Gastrocnemius medialis (tissue), 4 donors: ENCODE measurements at regions not wholly inside any gene's neighbourhood (a gene's known extent, or its start where the extent isn't known, plus 50 kb on each side); places are given as distances from the start of the nearest gene placed in this dataset.

Source experiments
- ATAC-seq, 2 donors: fragments of 150-250 bp; one replicate each; pipeline ENCODE4 v1.9.1; 2016
- DNase-seq, 2 donors: peaks; one replicate each; pipeline ENCODE4 v3.0.0-alpha.2; 2019
- H3K27ac ChIP-seq, 4 donors: fragments of 200-600 bp; sonication (generic); 1 replicate in 1 of 4; 2 replicates in 3 of 4; pipeline ENCODE4 v1.5.1; 2016 to 2018; ENCODE audit warnings: mild to moderate bottlenecking in 2 of 4, moderate library complexity in 1 of 4
- H3K27me3 ChIP-seq, 3 donors: fragments of 200-600 bp; sonication (generic) in 2 of 3; 1 replicate in 1 of 3; 2 replicates in 2 of 3; pipeline versions ENCODE4 v1.5.1 to v1.6.0; 2016 to 2019; ENCODE audit warnings: mild to moderate bottlenecking in 1 of 3, moderate library complexity in 1 of 3
- H3K36me3 ChIP-seq, 2 donors: fragments of 200-600 bp; sonication (generic) in 1 of 2; one replicate each; pipeline ENCODE4 v1.5.1; 2017 to 2018
- H3K4me1 ChIP-seq, 2 donors: fragments of 200-600 bp; sonication (generic) in 1 of 2; one replicate each; pipeline ENCODE4 v1.5.1; 2016 to 2017; ENCODE audit warnings: mild to moderate bottlenecking in 2 of 2
- H3K4me3 ChIP-seq, 4 donors: fragments of 200-600 bp; sonication (generic) in 3 of 4; 1 replicate in 1 of 4; 2 replicates in 3 of 4; pipeline ENCODE4 v1.5.1; 2016 to 2019; ENCODE audit warnings: mild to moderate bottlenecking in 2 of 4
- H3K9me3 ChIP-seq, 3 donors: fragments of 200-600 bp; sonication (generic) in 2 of 3; 1 replicate in 1 of 3; 2 replicates in 2 of 3; pipeline ENCODE4 v1.5.1; 2016 to 2019
- CTCF ChIP-seq, 5 experiments: fragments of 450-650 bp in 3 of 5; fragments of 200-600 bp in 2 of 5; sonication (generic) in 2 of 5; IDR thresholded peaks in 4 of 5; conservative IDR thresholded peaks in 1 of 5; 1 replicate in 4 of 5; 2 replicates in 1 of 5; pipeline ENCODE4 v1.5.1; 2016 to 2019; ENCODE audit warnings: antibody characterized with exemption in 5 of 5, mild to moderate bottlenecking in 3 of 5, moderate library complexity in 3 of 5
- POLR2A ChIP-seq, 2 donors: fragments of 450-650 bp; IDR thresholded peaks; one replicate each; pipeline ENCODE4 v1.6.1; 2017; ENCODE audit warnings: antibody characterized with exemption in 2 of 2, mild to moderate bottlenecking in 2 of 2, moderate library complexity in 2 of 2
- in situ Hi-C, 4 donors: fragments of 200-750 bp; cut with MboI; loops; one replicate each; pipeline versions ENCODE4 v1.15.0 to v1.8.0; 2017; ENCODE audit warnings: low sequenced_read_pairs in 4 of 4
- intact Hi-C: fragments of 100-400 bp; cut with DNase I; formaldehyde crosslinking; loops from one replicate; pipeline ENCODE4 v1.15.1; 2023; ENCODE audit warnings: low total_unique reads

GRCh38 chr2:116680256-116680936, 1134.1 kb upstream of the DDX18 start:
- no peaks in the 10 kb centered on the region for H3K4me1 ChIP-seq
- no peak overlapping the region for H3K4me3 ChIP-seq
- no peaks in the 10 kb centered on the region for H3K36me3 ChIP-seq
- TF ChIP-seq POLR2A (IDR thresholded peaks at IDR 0.05) (no peak), CTCF (IDR thresholded peaks at IDR 0.05 in 4 of 5, conservative IDR thresholded peaks at IDR 0.05 in 1 of 5) (no peak)
- ATAC-seq (no peak), DNase-seq (no peak)
- no peaks in the 10 kb centered on the region for H3K27me3 ChIP-seq
- H3K9me3 ChIP-seq: peaks cover 0 to 4% (median 0%) of the 10 kb centered on the region in 3 donors
- H3K27ac ChIP-seq: no peak overlapping the region
- in situ Hi-C loops: no loop called here
- intact Hi-C loops: no loop called here

- in situ Hi-C loops (no loop called here), intact Hi-C loops (no loop called here)
- peaks cover 0 to 4% (median 0%) of the 10 kb centered on the region in 3 donors for H3K9me3 ChIP-seq
- H3K4me3 ChIP-seq: no peak overlapping the region
- no peak for DNase-seq
- no peaks in the 10 kb centered on the region for H3K4me1 ChIP-seq
- H3K36me3 ChIP-seq: no peaks in the 10 kb centered on the region
- ATAC-seq: no peak
- H3K27ac ChIP-seq: no peak overlapping the region
- H3K27me3 ChIP-seq: no peaks in the 10 kb centered on the region
- TF ChIP-seq CTCF (IDR thresholded peaks at IDR 0.05 in 4 of 5, conservative IDR thresholded peaks at IDR 0.05 in 1 of 5) (no peak), POLR2A (IDR thresholded peaks at IDR 0.05) (no peak)
Measured at GRCh38 chr2:116687371-116687770, 1127.1 kb upstream of the DDX18 start.

GRCh38 chr2:116692988-116693387, 1121.5 kb upstream of the DDX18 start:
- Histone ChIP-seq H3K27ac (no peak overlapping the region), H3K4me3 (no peak overlapping the region), H3K27me3 (no peaks in the 10 kb centered on the region), H3K4me1 (no peaks in the 10 kb centered on the region), H3K9me3 (no peaks in the 10 kb centered on the region), H3K36me3 (no peaks in the 10 kb centered on the region)
- TF ChIP-seq CTCF (IDR thresholded peaks at IDR 0.05 in 4 of 5, conservative IDR thresholded peaks at IDR 0.05 in 1 of 5) (no peak), POLR2A (IDR thresholded peaks at IDR 0.05) (no peak)
- intact Hi-C loops: no loop called here
- in situ Hi-C loops: no loop called here
- ATAC-seq (no peak), DNase-seq (no peak)

DNA sequence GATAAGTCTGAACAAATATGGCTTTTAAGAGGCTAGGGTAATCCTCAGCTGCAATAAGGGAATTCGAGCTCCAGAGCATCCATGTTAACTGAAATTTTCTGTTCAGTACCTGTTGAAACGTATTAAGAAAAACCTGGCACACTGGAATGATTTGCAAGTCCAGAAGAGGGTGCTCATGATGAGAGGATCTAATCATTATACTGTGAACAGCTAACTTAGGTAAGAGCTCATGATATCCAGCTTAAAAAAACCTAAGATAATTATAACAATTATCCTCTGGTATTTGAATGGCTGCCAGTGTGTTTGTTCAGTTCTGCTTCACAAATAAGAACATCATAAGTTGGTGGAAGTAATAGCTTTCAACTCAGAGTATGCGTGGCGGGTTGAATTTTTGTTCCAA, 1118.3 kb upstream of the DDX18 start:
- no peak for TF ChIP-seq CTCF (IDR thresholded peaks at IDR 0.05 in 4 of 5, conservative IDR thresholded peaks at IDR 0.05 in 1 of 5)
- no peak for TF ChIP-seq POLR2A (IDR thresholded peaks at IDR 0.05)
- ATAC-seq: no peak

DNA sequence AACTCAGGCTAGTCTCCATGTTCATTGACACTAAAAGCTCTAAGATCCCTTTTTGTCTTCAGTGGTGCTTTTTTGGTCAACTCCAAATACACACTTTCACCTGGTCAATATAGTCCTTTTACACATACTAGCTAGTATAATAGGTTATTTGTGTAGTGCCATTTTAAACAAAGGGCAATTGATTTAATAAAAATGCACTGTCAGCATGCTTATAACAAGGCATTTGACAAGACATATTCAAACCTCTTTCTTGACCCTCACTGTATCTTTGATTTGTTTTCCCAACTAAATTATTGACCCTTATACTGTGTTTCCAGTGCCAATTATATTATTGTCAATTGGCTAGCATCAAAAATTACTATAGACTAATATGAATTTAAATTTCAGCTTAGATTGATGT, 1117.6 kb upstream of the DDX18 start:
- Histone ChIP-seq H3K4me3 (no peak overlapping the region), H3K36me3 (no peaks in the 10 kb centered on the region), H3K9me3 (no peaks in the 10 kb centered on the region), H3K27me3 (no peaks in the 10 kb centered on the region), H3K4me1 (no peaks in the 10 kb centered on the region), H3K27ac (no peak overlapping the region)
- TF ChIP-seq POLR2A (IDR thresholded peaks at IDR 0.05): no peak
- no peak for TF ChIP-seq CTCF (IDR thresholded peaks at IDR 0.05 in 4 of 5, conservative IDR thresholded peaks at IDR 0.05 in 1 of 5)
- DNase-seq (no peak), ATAC-seq (no peak)
- intact Hi-C loops: no loop called here
- in situ Hi-C loops: no loop called here

More for the DNA sequence above, 1118.3 kb upstream of the DDX18 start:
- in situ Hi-C loops: no loop called here
- Histone ChIP-seq H3K27me3 (no peaks in the 10 kb centered on the region), H3K36me3 (no peaks in the 10 kb centered on the region), H3K4me1 (no peaks in the 10 kb centered on the region), H3K4me3 (no peak overlapping the region), H3K9me3 (no peaks in the 10 kb centered on the region), H3K27ac (no peak overlapping the region)
- DNase-seq: no peak
- intact Hi-C loops: no loop called here
